HCT116 (cell line): ENCODE measurements at regions not wholly inside any gene's neighbourhood (a gene's known extent, or its start where the extent isn't known, plus 50 kb on each side); places are given as distances from the start of the nearest gene placed in this dataset.

ENCODE experiments used
- ATAC-seq: fragments of 200-7000 bp; cut with Tn5 transposase; 2 replicates; pipeline ENCODE4 v1.9.1; 2020; ENCODE audit warnings: mild to moderate bottlenecking, moderate library complexity
- BruUV-seq: library from RNA; stranded (reverse); fragments of 400-500 nt; replicated peaks from 2 replicates; lab custom pipeline; 2021; lab: Mats Ljungman, UMichigan
- CTCF ChIA-PET: fragments of 300-600 bp; sonication (Branson Sonifier 250); formaldehyde crosslinking; loops from one replicate; lab custom pipeline; 2021; ENCODE audit warnings: antibody characterized with exemption; lab: Charles Lee
- POLR2A ChIA-PET: fragments of 300-600, 350-600 bp; sonication (Branson Sonifier 250); formaldehyde crosslinking; loops from one replicate; lab custom pipeline; 2021; ENCODE audit warnings: antibody characterized with exemption; lab: Charles Lee
- RAD21 ChIA-PET, 2 experiments: fragments of 300-600 bp; sonication (Branson Sonifier 250); formaldehyde crosslinking; loops; one replicate each; lab custom pipeline; 2023; ENCODE audit warnings: low total read pairs in 2 of 2; ENCODE audit not compliant: uncharacterized antibody in 2 of 2, unreplicated experiment in 2 of 2, low non-redundant PET in 1 of 2; lab: Charles Lee
- DNase-seq: peaks from one replicate; pipeline ENCODE4 v3.0.0-alpha.2; 2010; ENCODE audit warnings: low read depth, low spot score
- H2AFZ ChIP-seq: fragments of 200-600 bp; shearing (Covaris generic), sonication (generic); 2 replicates; pipeline ENCODE4 v1.6.1; 2017; ENCODE audit warnings: low read depth, mixed run types, mixed read lengths, antibody characterized with exemption, low read length; ENCODE audit not compliant: poor library complexity, severe bottlenecking
- H3K27ac ChIP-seq: 2 replicates; pipeline ENCODE4 v1.5.1; 2012; ENCODE audit warnings: low read depth, low read length
- H3K27me3 ChIP-seq: fragments of 200-600 bp; sonication (generic); 2 replicates; pipeline ENCODE4 v1.6.1; 2016; ENCODE audit warnings: mixed run types, low read length, mixed read lengths; ENCODE audit not compliant: insufficient read depth
- H3K36me3 ChIP-seq, 2 experiments: fragments of 200-500 bp in 1 of 2; fragments of 200-600 bp in 1 of 2; sonication (Bioruptor generic) in 1 of 2; sonication (generic) in 1 of 2; 2 replicates each; pipeline versions ENCODE4 v1.5.1 to v1.6.1; 2014 to 2016; ENCODE audit warnings: low read length in 2 of 2, inconsistent platforms in 1 of 2, mixed read lengths in 1 of 2, mixed run types in 1 of 2; ENCODE audit not compliant: insufficient read depth in 2 of 2, control insufficient read depth in 1 of 2
- H3K4me1 ChIP-seq, 2 experiments: fragments of 200-600 bp in 1 of 2; sonication (generic) in 1 of 2; 2 replicates each; pipeline versions ENCODE4 v1.5.1 to v1.6.1; 2012 to 2017; ENCODE audit warnings: low read length in 2 of 2, inconsistent platforms in 1 of 2, mild to moderate bottlenecking in 1 of 2, mixed read lengths in 1 of 2, mixed run types in 1 of 2, moderate library complexity in 1 of 2; ENCODE audit not compliant: insufficient read depth in 2 of 2, control insufficient read depth in 1 of 2
- H3K4me2 ChIP-seq: fragments of 200-600 bp; sonication (generic); 2 replicates; pipeline ENCODE4 v1.6.1; 2017; ENCODE audit warnings: mixed run types, low read length, mixed read lengths
- H3K4me3 ChIP-seq, 2 experiments: fragments of 200-600 bp in 1 of 2; sonication (generic) in 1 of 2; replicated peaks in 1 of 2; 2 replicates each; pipeline ENCODE4 v1.5.1; 2011 to 2016; ENCODE audit warnings: low read length in 2 of 2, control low read depth in 1 of 2, low read depth in 1 of 2, mild to moderate bottlenecking in 1 of 2, mixed read lengths in 1 of 2, mixed run types in 1 of 2
- H3K79me2 ChIP-seq: fragments of 200-600 bp; sonication (generic); 2 replicates; pipeline ENCODE4 v1.6.1; 2017; ENCODE audit warnings: mild to moderate bottlenecking, mixed run types, low read length, moderate library complexity, mixed read lengths; ENCODE audit not compliant: insufficient read depth
- H3K9ac ChIP-seq: fragments of 200-600 bp; sonication (generic); 2 replicates; pipeline ENCODE4 v1.6.1; 2016; ENCODE audit warnings: low read length, mixed read lengths
- H3K9me2 ChIP-seq: fragments of 200-600 bp; sonication (generic), shearing (Covaris generic); 2 replicates; pipeline ENCODE4 v1.6.1; 2017; ENCODE audit warnings: mixed run types, mild to moderate bottlenecking, moderate library complexity; ENCODE audit not compliant: insufficient read depth
- H3K9me3 ChIP-seq, 2 experiments: fragments of 200-500 bp in 1 of 2; fragments of 200-600 bp in 1 of 2; sonication (Bioruptor generic) in 1 of 2; sonication (generic) in 1 of 2; 2 replicates each; pipeline ENCODE4 v1.6.1; 2014 to 2017; ENCODE audit warnings: low read length in 2 of 2, mixed read lengths in 2 of 2, inconsistent platforms in 1 of 2, low read depth in 1 of 2, mild to moderate bottlenecking in 1 of 2, mixed run types in 1 of 2, moderate library complexity in 1 of 2; ENCODE audit not compliant: control insufficient read depth in 1 of 2, insufficient read depth in 1 of 2
- H4K20me1 ChIP-seq: fragments of 200-600 bp; sonication (generic), shearing (Covaris generic); 2 replicates; pipeline ENCODE4 v1.6.1; 2017; ENCODE audit warnings: mixed run types, mild to moderate bottlenecking, moderate library complexity; ENCODE audit not compliant: insufficient read depth
- ATF3 ChIP-seq: IDR thresholded peaks from 2 replicates; pipeline ENCODE4 v1.6.1; 2012
- EZH2phosphoT487 ChIP-seq: fragments of 200-600 bp; IDR thresholded peaks from 2 replicates; pipeline ENCODE4 v1.6.1; 2018; ENCODE audit warnings: antibody characterized with exemption, borderline replicate concordance
- FOSL1 ChIP-seq: IDR thresholded peaks from 2 replicates; pipeline ENCODE4 v1.6.1; 2012; ENCODE audit warnings: low read depth
- JUND ChIP-seq: IDR thresholded peaks from 2 replicates; pipeline ENCODE4 v1.6.1; 2012
- RAD21 ChIP-seq: IDR thresholded peaks from 2 replicates; pipeline ENCODE4 v1.6.1; 2012; ENCODE audit warnings: low read depth, mild to moderate bottlenecking
- ZBTB33 ChIP-seq: IDR thresholded peaks from 2 replicates; pipeline ENCODE4 v1.6.1; 2011; ENCODE audit warnings: mild to moderate bottlenecking, low read length, moderate library complexity; ENCODE audit not compliant: insufficient replicate concordance; ENCODE audit errors: extremely low read depth
- ZNF274 ChIP-seq: fragments of 200-500 bp; sonication (Bioruptor generic); IDR thresholded peaks from 2 replicates; pipeline ENCODE4 v1.6.1; 2014; ENCODE audit warnings: mild to moderate bottlenecking, low read depth, low read length, inconsistent platforms
- intact Hi-C: fragments of 100-400 bp; cut with micrococcal nuclease; formaldehyde crosslinking; loops from 2 replicates; pipeline ENCODE4 v1.10.0; 2022

- no peak for TF ChIP-seq EZH2phosphoT487
- no peak for TF ChIP-seq FOSL1
- TF ChIP-seq ATF3 = no peak
- TF ChIP-seq RAD21 = no peak
- TF ChIP-seq JUND = no peak
- TF ChIP-seq ZBTB33 = no peak
- no peak for TF ChIP-seq ZNF274
- CTCF ChIA-PET = interaction anchor here (0.7 to 3.3 kb wide), 3 partner anchors 30 to 290 kb away, joined by 3 to 14 read pairs (median 4); no protein-coding TSS in a partner anchor
- RAD21 ChIA-PET = no interaction called here
- DNase-seq (no peak), ATAC-seq (no peak)
- BruUV-seq = no TSS peak
- H3K27ac ChIP-seq = no peak overlapping the region
- H4K20me1 ChIP-seq = no peaks in the 10 kb centered on the region
- intact Hi-C loops = loop anchor here (1.0 to 5.0 kb wide), 4 partner anchors 229 to 778 kb away; no protein-coding TSS in a partner anchor
- POLR2A ChIA-PET = no interaction called here
- no peak overlapping the region for H3K9ac ChIP-seq
- H3K9me2 ChIP-seq = no peaks in the 10 kb centered on the region
- no peak overlapping the region for H3K4me3 ChIP-seq
- no peaks in the 10 kb centered on the region for H3K4me1 ChIP-seq
- no peak overlapping the region for H2AFZ ChIP-seq
- H3K36me3 ChIP-seq = no peaks in the 10 kb centered on the region
- no peak overlapping the region for H3K4me2 ChIP-seq
- H3K79me2 ChIP-seq = no peaks in the 10 kb centered on the region
- peaks cover 51% of the 10 kb centered on the region for H3K27me3 ChIP-seq
- H3K9me3 ChIP-seq = no peaks in the 10 kb centered on the region
These were observed 270.7 kb upstream of the PAPPA start for GRCh38 chr9:115882911-115883310.
